ENCODE measurements at regions not wholly inside any gene's neighbourhood (a gene's known extent, or its start where the extent isn't known, plus 50 kb on each side); places are given as distances from the start of the nearest gene placed in this dataset.

DNA sequence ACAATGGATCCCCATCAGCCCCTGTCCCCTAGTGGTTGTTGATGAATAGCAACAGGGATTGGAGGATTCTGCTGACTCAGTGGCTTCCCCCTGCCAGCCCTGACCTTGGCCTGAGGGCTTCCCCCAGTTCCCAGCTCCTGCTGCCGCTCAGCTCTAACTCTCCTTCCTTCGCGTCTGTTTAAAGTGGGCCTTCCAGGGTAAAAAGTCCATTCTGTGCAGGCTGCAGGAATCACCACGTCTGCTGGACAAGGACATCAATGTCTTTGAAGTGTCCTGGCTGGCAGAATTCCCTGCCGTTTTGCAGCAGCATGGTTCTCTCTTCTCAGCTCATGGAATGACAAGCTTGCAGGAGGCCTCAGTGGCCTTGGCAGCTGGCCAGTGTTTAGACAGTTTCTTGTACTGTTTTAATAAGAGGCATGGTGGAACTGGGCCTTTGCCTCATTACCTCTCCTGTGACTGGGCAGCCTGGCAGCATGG, 152.5 kb upstream of the STX18 start:
- peak; percentile 11 to 20 for DNase-seq (ENCODE audit: low read depth in 2 of 2)

DNA sequence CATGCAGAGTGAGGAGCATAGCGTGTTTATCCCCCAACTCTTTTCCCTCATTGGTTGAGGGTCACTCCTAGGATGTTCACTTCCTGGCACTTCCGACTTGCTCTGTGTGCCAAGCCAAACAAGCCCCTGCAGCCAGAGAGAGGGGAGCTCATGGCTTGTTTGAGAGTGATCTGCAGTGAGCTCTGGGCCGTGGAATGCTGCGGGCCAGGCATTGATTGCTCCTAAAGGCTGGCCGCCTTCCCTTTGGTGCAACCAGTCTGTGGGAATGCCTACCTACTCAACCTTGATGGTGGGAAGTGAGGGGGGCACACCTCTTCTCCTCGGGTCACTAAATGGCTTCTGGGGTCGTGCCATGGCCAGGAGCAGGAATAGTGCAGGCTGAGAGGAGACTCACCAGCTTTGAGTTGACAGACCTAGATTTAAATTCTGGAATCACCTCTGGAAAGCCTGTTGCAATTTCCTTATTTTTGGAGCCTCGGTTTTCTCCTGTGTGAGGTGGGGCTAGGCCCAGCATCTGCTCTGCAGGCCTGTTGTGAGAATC, 152.0 kb upstream of the STX18 start:
- DNase-seq (ENCODE audit: low read depth in 2 of 2), result no peak

DNA sequence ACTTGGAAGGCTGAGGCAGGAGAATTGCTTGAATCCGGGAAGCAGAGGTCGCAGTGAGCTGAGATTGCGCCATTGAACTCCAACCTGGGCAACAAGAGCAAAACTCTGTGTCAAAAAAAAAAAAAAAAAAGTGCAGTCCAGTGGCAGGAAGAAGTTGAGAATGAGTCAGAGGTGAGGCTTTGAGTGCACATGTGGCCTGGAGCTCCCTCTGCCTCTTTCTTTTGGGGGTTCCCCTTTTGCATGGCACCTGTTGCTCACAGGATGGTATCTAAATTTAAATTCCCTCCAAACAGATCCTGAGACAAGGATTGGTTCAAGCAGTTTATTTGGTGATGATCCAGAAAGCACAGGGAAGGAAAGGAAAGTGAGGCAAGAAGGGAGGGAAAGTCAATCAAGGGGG, 151.4 kb upstream of the STX18 start:
- peak in 1 of 2 donors; percentile 23 for DNase-seq (ENCODE audit: low read depth in 2 of 2)

DNA sequence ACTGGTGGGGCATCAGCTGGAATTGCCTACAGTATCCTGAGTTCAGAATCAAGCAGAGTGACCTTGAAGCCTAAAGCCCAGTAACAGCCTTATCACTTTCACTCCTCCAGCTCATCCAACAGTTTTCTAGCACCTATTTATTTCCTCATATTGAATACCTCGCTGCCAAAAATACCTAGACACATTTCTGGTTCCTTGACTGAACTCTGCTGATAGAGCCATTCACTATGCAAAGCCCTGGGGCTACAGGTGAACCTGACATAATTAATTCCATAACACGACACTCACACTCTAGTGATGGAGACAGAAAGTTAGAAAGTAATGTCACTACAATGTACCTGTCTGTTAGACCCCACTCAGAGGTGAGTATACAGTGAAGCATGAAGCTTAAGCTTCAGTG, 149.0 kb upstream of the STX18 start:
- DNase-seq (ENCODE audit: low read depth in 2 of 2), result no peak

DNA sequence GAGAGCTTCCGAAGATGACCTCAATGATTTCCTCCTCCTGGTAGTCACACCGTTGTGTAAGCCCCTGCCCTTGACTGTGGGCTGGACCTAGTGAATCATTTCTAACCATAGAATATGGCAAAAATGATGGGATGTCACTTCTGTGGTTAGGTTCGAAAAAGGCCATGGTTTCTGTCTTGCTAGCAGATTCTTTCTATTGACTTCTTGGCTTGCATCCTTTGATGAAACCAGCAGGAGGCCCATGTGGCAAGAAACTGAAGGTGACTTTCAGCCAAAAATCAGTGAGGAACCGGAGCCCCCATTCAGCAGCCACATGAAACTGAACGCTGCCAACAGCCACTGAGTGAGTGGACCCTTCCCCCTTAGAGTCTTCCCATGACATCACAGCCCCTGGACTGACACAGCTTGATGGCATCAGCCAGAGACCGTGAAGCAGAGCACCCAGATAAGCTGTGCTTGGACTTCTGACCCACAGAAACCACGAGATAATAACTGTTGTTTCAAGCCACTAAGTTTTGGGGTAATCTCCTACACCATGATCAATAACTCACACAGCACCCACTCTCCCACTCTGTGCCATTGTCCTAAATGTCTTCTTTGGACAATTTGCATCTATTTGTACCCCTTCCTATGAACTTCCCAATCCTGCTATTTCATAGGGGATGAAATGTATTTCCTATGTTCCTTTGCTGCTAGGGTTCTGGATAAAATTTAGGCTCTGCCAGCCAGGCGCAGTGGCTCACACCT, 148.0 kb upstream of the STX18 start:
- no peak for DNase-seq (ENCODE audit: low read depth in 2 of 2)

DNA sequence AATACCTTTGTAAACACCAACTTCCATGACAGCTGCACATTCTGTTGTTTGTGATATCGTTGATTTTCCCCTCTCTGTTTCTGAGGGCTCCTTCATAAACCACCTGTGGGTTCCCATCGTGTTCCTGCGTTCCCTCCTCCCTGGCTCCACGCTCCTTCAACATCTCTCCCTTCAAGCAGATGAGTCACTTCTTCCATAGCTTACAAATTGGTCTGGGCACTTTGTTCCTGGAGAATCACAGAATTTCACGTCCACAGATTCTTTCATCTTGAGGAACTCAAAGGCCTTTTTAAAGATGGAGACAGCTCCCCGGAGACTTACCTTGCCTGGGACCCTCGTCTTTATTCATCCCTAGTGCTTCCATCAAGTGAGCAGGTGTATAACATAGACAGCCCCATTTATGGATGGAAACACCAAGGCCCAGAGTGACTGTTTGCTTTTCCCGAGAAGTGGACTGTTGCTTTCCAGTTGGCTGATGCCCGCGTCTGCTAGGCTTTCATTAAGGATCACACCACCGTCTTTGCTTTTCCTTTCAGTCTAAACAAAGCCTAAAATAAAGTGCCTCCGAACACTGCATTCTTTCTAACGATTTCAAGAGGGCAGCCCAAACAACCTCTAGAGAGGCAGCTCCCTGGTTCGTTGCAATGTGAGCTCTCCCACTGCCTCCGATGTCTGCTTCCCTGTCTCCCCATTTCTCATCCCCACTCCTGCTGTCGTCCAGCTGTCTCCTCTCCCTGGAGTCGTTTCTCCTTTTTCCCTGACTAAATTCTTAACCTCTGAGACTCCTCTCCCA, 146.3 kb upstream of the STX18 start:
- no peak for DNase-seq (ENCODE audit: low read depth in 2 of 2)

DNA sequence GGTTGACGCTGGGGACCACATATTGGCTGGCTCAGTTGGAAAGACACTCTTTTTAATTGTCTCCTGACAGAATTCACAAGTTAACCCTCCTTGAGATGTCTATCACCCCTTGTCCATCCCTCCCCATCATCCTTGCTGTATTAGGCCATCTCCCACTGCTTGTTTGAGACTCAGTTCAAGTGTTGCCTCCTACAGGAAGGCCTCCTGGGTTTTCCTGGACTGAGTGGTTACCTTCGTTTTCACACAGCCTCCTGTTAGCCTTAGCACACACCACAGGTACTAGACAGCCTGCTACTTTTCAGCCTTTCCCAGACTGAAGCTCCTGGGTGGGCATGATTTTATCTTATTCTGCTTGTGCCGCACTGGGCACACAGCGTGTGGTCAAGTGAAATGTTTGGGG, 145.3 kb upstream of the STX18 start:
- DNase-seq (ENCODE audit: low read depth in 2 of 2), result no peak

DNA sequence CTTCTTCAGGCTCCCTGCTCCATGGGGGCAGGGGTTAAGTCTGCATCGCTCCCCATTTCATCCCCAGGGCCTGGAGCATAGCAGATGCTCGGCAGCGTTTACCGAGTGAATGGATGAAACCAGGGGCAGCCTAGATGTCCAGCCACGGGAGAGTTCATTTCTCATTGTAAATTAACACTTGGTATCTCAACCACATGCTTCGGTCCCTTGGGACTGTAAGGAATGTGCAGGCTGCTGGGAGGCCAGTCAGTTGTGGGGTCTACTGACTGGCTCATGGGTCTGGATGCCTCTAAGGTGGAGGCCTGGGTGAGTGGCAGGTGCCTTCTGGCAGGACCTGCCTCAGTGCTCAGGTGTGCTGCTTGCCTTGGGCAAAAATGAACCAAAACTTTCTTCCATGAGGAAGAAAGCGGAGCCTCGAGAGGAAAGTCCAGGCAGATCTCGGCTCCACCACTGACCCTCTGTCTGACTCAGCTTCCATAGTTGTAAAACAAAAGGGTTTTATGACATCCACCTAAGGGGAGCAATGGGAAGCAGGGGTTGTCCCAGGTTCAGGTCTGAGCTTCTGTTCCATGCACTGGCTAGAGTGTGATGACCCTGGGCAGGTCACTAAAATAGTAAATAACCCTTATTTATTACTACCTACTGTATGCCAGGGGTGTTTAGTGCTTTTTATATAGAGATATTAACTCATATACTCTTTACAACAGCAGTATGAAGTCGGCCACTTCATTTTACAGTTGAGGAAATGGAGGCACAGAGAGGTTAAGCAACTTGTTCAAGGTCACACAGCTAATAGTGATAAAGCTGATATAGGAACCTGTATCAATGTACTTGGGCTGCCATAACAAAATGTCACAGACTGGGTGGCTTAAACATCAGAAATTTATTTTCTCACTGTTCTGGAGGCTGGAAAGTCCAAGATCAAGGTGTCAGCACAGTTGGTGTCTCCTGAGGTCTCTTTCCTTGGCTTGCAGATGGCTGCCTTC, 144.3 kb upstream of the STX18 start:
- no peak for DNase-seq (ENCODE audit: low read depth in 2 of 2)

DNA sequence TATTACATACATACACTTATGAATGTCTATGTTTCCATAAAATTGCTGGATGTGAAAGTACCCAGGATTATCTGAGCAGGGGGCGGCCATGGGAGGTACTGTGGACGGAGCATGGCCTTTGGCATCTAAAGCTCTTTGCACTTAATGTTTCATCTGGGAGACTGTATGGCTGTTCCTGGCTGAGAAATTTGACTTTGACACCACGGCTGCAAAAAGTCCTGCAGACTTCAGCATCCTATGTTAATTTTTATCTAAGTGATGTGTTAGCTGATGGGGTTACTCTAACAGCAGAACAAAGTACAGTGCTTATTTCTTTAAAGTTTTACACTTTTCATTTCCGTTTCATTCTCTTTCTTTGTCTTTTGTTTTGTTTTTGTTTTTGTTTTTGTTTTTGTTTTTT, 139.8 kb upstream of the STX18 start:
- no peak for DNase-seq (ENCODE audit: low read depth in 2 of 2)

DNA sequence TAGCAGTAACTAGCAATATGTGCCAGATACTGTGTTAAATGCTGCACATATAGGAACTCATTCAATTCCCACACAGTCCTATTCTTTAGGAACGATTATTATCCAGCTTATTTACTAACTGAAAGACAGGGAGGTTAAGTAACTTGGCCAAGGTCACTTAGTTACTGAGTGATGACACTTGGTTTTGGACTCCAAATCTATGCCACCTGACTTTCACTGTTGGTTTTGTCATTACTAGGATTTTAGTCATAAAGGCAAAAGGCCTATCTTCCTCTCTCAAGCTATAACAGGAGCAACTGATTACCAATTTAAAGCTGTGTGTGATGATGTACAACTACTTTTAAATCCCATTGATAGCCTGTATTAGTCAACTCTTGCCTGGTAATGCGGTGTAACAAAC, 138.9 kb upstream of the STX18 start:
- no peak for DNase-seq (ENCODE audit: low read depth in 2 of 2)

DNA sequence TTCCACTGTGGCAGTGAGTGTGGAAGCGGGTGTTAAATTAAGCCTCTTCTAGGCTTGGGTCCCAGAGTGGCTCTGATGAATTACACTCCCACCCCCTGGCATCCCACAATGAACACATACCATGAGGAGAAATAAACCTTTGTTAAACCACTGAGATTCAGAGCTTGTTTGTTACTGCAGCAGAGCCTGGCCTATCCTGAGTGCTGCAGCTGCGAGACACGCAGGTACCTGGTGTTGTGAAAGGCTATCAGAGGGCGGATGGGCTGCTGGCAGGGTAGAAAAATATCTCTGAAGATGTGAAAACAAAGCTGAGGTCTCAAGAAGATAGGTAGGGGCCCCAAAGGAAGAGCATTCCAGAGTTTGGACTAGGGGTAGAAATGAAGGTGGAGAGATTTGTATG, 138.4 kb upstream of the STX18 start:
- no peak for DNase-seq (ENCODE audit: low read depth in 2 of 2)

DNA sequence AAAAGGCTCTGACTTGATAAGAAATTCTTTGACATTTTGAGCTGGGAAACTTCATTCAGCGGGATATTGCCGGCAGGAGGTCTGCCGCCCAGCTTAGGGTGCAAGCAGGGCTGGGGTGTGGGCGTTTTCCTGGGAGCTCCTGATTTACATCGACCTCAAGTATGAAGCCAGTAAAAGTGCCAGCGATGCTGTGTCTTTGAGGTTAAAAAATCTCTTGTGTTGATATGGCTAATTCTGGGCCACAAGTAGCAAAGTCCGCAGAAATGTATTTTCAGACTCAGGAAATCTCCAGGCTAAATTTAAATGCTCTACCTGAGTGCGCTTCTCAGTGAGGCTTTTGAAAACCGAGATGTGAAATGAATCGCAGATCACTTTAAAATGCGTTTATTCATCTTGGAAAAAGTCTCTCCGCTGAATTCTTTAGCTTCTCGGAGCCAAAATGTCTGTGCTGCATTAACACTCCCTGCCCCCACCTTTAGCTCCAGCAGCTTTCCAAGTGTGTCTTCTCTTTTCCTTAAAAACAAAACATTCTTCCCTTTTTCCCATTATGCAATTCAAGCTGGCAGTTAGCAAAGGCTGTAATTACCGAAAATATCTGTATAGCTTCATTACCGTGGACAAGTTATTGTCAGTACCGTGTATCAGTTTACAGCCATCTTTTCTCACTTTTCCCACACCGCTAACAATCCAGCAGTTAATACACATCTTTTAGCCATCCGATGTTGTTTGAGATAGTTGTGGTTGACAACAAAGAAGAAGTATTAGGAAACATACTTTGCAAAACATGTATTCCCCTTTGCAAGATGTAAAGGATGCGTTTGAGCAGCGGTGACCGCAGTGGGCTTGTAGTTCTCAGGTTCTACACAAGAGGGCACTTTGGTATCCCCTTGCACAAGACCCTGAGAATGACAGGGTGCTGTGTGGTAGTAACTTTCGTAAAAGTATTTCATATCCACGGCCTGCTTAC, 136.0 kb upstream of the STX18 start:
- peak; percentile 31 to 44 for DNase-seq (ENCODE audit: low read depth in 2 of 2)

DNA sequence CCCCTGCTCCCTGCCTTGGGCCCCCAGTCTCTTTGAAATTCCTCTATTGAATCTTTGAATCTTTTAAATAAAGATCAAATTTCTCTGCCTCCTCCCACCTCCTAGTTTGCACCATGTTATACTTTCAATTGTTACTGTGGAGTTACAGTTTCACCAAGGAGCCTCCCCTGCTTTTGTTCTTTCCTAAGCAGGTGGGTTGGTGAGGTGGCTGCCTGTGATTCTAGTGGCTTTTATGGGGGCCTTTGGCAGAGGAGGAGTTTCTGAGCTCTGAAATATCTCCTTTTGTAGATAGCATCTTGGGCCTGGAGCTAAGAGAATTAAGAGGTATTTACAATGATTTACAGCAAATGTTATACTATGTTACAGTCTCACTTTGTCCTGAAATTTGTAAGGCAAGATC, 133.8 kb upstream of the STX18 start:
- no peak for DNase-seq (ENCODE audit: low read depth in 2 of 2)

DNA sequence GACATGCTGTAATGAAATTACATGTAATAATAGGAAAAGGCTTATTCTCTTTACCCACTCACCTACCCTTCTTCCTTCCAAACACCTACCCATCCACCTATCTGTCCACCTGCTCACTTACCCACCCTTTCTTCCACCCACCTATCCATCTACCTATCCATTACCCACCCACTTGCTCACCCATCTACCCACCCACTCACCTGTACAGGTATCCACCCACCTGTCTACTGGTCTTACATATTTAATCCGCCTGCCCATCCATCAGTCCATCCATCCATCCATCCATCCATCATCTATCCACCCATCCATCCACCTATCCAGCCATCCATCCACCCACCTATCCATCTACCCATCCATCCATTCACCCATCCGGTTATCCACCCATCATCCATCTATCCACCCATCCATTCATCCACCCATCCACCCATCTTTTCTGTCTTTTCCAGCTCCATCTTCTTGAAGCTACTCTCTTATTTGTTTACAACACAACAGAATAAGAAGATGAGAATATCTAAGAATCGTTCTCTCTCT, 133.3 kb upstream of the STX18 start:
- no peak for DNase-seq (ENCODE audit: low read depth in 2 of 2)

DNA sequence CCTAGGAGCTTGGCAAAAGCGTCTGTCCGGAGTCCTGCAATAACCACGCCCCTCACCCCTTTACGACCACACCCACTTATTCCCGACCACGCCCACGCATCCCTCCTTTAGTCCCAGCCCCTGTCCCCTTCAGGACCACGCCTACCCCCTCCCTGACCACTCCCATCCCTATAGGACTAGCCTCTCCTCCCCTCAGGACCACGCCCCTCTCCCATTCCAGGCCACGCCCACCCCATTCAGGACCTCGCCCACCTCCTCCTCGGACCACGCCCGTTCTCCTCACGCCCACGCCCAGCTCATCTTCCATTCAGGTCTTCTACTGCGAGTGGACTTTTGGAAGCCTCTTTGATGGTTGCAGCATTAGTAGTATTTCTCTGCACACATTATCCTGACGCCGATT, 131.2 kb upstream of the STX18 start:
- DNase-seq (ENCODE audit: low read depth in 2 of 2), result peak; percentile 33 to 35

DNA sequence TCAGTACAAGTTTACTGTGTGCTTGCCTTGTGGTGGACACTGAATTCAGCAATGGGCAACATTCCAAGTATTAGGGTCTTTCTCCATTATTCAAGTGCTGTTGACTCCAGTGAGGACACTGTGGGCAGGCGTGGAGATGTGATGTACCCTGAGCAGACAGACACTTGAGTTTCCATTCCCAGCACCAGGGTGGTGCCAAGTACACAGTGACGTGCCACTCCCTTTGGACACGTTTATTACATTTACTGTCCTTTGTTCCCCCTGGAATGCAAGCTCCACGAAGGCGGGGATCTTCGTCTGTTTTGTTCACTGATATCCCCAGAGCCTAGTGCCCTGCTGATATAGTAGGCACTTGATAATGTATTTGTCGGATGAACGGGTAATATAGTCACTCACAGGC, 130.6 kb upstream of the STX18 start:
- DNase-seq (ENCODE audit: low read depth in 2 of 2), result no peak

DNA sequence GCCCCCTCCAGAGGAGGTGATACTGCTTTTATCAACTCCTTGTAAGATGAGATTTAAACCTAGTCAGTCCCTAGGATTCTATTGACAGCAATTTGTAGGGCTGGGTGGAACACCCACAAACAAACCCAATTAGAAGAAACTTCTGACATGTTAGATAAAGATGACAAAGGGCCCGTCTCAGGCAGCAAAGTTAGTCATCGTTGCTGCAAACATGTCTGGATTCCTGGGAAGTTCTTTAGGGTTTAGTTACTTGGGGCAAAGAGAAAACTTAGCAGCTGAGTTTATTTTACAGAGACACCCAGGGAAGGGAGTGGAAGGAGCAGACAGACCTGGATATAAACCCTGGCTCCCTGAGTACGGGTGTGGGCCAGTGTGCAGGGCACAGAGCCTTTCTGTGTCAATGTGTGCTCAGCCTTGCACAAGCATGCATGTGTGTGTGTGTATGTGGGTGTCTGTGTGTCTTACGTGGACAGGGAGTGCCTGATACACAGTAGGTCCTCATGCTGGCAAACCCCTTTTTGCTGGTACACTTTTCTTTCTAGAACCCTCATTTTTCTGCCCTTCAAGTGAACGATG, 130.0 kb upstream of the STX18 start:
- no peak for DNase-seq (ENCODE audit: low read depth in 2 of 2)

DNA sequence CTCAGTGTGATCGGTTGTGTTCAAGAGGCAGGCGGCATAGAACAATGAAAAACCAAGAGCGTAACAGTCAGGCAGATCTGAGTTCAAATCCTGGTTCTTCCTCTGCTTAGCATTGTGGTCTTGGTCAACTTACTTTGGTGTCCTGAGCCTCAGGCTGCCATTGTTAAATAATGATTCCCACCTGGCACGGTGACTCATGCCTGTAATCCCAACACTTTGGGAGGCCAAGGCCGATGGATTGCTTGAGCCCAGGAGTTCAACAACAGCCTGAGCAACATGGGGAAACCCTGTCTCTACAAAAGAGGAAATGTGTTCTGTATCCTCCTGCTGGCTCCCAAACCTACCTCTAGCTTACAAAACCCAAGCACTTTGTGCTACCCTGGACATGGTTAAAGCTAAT, 129.0 kb upstream of the STX18 start:
- no peak for DNase-seq (ENCODE audit: low read depth in 2 of 2)

DNA sequence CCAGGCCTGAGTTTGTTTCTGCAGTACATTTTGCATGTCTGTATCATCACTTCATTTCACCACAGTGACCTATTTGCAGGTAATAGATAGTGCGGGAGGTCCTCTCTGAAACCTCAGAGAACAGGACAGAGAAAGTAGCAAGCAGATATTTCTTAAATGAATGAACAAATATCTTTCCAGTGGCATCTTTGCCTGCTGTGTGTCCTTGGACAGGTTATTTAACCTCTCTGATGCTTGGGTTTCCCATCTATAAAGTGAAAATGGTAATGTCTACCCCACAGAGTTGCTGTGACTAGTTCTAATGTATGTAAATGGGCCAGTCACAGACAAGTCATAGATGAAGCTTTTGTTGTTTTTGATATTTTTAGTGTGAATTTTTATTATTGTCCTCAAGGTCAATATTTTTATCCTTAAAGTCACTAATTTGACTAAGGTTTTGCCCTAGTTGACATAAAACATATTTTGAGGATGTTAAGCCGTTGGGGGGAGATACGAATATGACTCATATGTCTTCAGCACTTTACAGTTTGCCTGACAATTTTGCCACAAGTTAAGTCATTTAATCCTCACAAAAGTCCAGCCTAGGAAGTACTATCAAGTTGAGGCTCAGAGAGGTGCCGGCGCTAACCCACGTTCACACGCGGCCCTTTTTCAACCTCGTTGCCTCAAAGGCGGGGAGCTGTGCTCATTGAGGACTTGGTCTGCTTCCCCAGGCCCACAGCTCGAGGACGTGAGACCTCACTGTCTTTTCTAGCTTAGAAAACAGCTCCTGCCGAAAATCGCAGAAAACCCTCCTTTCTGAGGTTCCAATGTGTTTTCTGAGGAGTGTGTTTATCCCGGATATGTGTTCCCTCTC, 126.7 kb upstream of the STX18 start:
- no peak for DNase-seq (ENCODE audit: low read depth in 2 of 2)

Data from lung microvascular endothelial cell (primary cell).